ENCODE measurements at regions not wholly inside any gene's neighbourhood (a gene's known extent, or its start where the extent isn't known, plus 50 kb on each side); places are given as distances from the start of the nearest gene placed in this dataset.
A peak's percentile ranks its signal among the peaks of the same experiment; 100 is the strongest.

DNA sequence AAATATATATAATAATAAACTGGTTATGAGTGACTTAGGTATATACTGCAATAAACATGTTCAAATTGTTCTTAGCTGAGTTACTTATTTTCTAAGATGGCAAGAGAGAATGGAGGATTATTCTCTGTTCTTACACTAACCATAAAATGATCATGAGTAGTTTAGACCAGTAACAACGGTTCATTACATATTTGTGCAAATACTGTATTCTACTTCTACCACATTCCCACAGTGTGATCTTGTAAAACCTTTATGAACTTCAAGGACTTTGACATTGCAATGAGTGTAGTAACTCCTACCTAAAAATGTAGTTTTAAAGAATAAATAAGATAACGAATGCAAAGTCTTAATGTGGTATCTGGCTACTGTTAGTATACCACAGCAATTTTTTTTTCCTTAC is 353.7 kb upstream of the NCAM2 start:
- intact Hi-C loops (cut with DNase I) = no loop called here

DNA sequence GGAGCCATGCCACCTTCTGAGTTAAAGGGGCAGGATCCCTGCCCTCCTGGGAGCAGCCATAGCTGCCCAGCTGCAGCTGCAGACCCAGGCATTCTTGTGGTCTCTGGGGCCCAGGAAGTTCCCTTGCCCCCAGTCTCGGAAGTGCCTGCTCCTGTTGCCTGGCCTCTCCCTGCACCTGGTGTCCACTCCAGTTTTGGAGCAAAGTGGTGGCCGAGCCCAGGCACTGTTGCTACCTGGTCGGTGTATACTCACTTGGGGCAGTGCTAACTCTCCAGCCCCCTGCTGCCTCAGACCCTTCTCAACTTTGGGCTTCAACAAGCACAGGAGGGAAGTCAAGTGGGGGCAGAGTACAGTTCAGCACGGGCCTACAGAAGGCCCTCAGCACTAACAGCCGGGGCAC is 352.9 kb upstream of the NCAM2 start:
- DNase-seq = peak in 2 of 10 donors; percentile 66 to 69
- intact Hi-C loops (cut with DNase I) = no loop called here

More for the DNA sequence above, 353.7 kb upstream of the NCAM2 start:
- no peak for DNase-seq

DNA sequence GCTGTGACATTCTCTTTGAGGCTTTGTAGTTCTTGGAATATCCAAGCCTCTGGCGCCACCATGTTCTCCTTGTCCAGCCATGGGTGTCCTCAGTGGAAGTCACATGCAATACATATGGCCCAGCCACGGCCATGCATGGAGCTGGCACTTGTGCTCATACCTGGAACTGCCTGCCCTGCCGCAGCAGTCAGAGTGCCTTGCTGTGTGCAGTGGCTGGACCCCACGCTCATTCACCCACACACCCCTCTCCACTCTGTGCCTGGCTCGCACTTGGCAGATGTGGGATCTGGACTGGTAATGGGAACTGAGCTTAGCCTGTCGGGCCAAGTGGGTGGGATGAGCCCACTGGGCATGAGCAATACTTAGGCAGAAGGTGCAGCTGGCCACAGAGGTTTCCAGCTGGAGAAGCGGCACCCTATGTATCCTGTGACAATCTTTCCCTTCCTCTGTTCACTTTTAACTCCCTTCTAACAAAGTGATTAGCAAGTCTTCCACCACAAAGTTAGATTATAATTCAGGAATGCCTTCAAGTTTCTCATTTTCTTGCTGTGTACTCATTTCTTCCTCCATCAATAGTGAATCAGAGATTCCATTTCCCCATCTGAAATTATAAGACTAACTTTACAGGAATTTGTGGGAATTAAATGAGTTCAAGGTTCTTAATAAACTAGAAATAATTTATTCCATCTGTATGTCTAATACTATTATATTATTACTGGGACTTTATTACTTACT is 351.6 kb upstream of the NCAM2 start:
- intact Hi-C loops (cut with DNase I) = no loop called here
- DNase-seq = peak in 2 of 10 donors; percentile 53 to 59

DNA sequence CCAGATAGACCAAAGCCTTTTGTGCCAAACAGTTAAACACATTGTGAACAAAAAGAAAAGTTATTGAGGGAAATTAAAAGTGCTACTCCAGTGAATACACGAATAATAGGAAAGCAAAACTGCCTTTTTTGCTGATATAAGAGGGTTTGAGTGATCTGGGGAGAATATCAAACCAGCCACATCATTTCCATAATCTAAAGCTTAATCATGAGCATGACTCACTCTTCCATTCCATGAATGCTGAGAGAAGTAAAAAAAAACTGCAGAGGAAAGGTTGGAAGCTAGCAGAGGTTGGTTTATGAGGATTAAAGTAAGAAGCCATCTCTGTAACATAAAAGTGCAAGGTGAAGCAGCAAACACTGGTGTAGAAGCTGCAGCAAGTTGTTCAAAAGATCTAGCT is 350.6 kb upstream of the NCAM2 start:
- intact Hi-C loops (cut with DNase I) = no loop called here
- DNase-seq = no peak

DNA sequence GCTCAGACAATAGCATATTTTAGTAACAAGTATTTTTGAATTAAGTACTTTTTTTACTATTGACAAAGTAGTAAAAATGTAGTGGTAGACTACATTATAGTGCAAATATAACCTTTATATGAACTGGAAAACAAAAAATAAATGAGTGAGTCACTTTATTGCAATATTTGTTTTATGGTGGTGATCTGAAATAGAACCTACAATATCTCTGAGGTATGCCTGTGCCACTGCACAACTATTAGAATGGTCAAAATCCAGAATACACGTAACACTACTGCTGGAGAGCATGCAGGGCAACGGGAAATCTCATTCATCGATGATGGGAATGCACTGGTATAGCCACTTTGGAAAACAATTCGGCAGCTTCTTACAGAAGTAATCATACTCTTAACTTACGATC is 349.0 kb upstream of the NCAM2 start:
- intact Hi-C loops (cut with DNase I) = no loop called here
- DNase-seq = no peak

DNA sequence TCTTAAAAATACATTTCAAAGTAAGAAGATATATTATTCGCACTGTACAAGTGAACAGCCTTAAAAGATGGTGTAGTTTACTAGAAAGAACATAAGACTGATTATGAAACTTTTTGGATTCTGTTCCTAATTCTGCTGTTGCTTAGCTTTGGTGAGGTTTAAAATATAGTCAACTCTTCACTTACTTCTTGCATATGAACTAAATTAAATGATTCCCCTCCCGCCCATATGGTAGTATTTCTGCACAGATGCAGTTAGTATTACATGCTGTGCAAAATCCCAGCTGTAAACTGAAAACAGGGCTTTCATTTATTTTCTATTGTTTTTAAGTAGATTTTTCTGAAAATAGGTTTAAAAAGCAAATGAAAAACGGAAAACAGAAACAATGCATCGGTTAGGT is 345.4 kb upstream of the NCAM2 start:
- intact Hi-C loops (cut with DNase I) = no loop called here
- DNase-seq = no peak

DNA sequence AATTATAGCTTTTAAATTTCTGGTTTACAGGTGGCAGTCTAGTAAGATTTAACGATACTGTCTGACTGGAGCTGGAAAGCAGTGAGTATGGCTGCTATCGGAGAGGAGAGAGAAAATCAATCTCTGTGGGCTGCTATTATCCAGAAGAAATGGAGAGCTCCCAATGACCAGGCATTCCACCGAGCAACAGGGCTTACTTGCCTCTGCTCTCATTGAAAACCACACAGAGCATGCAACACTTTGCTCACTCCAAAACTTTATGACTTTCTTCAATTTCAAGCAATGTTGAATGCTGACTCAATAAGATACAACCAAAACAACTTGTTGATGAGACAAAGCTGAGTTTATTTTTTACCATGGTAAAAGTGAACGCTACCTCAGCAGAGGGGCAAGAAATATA is 337.0 kb upstream of the NCAM2 start:
- intact Hi-C loops (cut with DNase I) = no loop called here
- no peak for DNase-seq

DNA sequence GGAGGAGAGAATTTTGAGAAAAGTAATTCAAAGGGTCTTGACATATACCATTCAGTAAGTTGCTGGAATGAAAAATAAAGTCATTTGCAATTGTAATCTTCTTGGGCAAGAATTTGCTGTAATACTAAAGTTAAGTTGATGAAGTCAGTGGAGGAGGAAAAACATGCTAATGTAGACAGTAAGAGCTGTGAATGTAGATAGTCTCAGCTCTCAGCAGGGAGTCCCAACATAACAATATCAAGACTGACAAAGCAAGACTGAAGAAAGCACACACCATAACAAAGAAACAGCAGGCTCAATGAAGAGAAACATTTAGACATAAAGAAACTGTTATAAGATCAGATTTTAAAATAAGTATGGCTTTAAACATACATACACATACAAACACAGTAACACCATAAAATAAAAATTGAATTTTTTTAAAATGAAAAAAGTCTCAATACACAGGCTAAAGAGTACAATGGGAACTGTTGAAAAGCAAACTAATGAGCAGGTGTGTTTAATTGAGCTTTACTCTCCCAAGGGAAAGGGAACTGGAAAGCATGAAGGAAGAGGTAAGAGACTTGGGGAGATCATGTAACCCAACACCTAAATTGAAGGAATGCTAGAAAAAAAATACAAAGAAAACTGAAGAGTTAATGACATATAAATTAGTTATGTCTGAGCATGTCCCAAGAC is 336.3 kb upstream of the NCAM2 start:
- DNase-seq = no peak
- intact Hi-C loops (cut with DNase I) = no loop called here

DNA sequence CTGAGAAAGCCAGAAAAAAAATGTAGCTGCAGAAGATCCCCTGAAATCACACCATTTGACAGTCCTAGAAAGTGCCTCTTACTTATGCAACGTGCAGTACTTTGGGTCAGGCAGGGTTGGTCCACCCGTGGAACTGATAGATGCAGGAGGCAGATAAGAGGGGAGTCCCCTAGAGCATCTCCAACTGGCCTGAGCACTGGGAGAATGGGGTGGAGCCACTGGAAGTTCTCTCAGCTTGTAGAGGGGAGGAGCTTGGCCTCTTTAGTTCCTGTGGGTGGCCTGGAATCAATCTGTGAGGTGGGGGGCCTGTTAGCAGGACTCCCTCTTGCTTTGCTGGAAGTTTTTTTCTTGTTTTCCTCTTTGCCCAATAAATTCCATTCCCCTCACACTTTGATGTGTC is 335.7 kb upstream of the NCAM2 start:
- no peak for DNase-seq
- intact Hi-C loops (cut with DNase I) = no loop called here

DNA sequence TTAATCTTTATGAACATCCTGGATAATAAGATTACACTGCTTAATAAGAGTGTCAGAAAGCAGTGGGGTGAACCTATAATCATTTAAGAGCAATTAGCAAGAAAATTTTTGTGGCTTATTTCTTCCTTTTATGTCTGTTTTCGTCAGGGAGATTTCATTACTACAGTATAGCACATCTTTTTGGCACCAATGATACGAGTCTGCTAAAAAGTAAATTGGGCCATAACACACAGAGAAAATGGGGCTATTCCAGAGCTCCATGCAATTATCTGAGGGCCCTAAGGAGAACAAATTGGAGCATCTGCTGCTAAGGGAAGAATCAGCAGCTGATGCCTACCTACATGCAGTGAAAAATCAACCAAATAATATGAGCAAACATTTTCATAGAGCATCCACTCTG is 330.3 kb upstream of the NCAM2 start:
- intact Hi-C loops (cut with DNase I) = no loop called here
- DNase-seq = no peak

DNA sequence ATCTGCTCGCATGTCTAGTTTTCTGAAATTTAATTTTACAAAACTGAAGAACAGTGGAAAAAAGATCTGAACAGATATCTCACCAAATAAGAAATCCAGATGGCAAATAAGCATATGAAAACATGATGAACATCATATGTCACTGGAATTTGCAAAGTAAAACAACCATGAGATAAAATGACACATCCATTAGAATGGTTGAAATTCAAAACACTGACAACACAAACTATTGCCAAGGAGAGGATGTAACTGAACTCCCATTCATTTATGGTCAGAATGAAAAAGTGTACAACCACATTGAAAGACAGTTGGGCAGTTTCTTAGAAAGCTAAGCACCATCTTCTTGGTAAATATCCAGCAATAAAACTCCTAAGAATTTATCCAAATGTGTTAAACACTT is 312.7 kb upstream of the NCAM2 start:
- intact Hi-C loops (cut with DNase I) = no loop called here
- DNase-seq = no peak

DNA sequence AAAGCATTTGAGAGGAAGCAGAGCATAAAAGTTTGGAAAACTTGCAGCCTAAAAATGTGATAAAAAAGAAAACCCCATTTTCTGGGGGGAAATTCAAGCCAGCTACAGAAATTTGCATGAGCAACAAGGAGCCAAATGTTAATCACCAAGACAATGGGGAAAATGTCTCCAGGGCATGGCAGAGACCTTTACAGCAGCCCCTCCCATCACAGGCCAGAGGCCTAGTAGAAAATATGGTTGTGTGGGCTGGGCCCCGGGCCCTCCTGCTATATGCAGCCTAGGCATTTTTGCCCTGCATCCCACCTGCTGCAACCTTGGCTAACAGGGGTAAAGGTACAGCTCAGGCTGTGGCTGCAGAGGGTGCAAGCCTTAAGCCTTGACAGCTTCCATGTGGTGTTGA is 299.6 kb upstream of the NCAM2 start:
- intact Hi-C loops (cut with DNase I) = no loop called here
- no peak for DNase-seq

DNA sequence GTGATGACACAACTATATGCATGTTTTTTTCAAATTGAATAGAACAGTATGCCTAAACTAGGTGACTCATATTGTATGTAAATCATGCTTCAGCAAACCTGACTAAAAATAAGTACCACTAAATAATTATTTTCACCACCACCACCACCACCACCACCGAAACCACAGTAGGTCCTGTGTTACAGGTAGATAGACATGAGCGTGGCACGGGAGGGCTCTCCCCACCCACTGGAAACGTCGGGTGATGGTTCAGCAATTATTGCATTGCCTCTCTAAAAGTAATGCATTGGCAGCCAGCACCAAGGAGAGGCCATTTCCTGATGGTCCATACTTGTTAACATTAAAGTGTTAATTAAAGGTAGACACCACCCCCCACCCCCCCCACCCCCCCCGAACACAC is 297.0 kb upstream of the NCAM2 start:
- no peak for DNase-seq
- intact Hi-C loops (cut with DNase I) = no loop called here

DNA sequence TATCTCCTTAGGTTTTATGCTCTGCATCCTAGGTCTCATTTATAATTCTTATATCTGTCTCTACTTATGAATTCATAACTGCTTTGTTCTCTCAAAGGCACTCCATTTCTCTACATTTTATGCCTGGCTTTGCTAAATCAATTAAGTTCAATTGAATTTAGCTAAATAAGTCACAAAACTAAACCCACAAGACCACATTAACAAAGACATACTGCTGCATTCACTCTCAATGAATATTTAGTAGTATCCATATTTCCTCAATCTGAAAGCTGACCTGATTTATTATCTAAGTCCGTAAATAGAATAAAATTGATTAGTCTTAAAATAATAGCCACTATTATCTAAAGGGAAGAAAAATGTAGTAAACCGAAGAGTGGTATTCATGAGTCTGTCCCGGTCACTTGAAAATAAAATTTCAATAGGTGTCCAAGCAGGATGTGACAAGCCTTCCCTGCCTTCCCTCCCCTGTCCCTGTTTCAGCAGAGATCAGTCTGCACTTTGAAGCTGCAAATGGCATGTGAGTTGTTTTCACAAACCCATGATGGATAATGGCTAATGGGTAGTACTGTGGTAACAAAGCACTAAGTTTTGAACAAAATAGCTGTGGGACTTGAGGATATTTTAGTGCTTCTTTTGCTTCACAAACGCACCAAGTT is 295.0 kb upstream of the NCAM2 start:
- DNase-seq = no peak
- intact Hi-C loops (cut with DNase I) = no loop called here

DNA sequence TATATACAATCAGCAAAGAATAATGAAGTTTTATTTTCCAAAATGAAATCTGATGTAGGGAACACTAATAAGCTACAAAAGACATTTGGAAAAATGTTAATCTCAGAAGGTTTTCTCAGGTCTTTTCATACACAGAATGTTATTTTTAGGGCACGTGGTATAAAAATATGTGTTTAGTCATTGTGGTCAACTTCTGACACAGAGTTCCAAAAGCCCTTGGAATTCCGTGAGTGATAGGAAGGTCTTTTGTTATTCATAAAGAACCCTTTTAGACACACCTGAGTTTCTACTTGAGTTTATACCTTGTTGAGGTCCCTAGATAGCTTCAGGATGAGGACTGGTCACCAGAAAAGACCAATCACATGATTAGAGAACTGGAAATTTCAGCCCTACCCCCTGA is 277.6 kb upstream of the NCAM2 start:
- intact Hi-C loops (cut with DNase I) = no loop called here

DNA sequence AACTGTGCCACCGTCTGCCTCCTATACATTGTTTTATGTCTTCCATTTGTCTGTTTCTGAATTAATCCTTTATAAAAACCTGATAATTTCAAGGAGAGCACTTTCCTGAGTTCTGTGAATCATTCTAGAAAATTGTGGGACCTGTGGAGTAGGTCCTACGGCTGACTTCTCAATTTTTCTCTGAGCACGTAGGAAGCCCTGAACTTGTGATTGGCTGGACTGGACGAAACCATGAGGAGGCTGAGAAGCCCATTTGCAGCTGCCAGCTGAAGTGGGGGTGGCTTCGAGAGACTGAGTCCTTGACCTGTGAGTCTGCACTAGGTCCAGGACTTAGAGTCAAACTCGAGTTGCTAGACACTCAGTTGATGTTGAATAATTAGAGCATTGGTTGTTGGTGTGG is 277.1 kb upstream of the NCAM2 start:
- intact Hi-C loops (cut with DNase I) = no loop called here
- DNase-seq = no peak

More for the DNA sequence above, 277.6 kb upstream of the NCAM2 start:
- no peak for DNase-seq

DNA sequence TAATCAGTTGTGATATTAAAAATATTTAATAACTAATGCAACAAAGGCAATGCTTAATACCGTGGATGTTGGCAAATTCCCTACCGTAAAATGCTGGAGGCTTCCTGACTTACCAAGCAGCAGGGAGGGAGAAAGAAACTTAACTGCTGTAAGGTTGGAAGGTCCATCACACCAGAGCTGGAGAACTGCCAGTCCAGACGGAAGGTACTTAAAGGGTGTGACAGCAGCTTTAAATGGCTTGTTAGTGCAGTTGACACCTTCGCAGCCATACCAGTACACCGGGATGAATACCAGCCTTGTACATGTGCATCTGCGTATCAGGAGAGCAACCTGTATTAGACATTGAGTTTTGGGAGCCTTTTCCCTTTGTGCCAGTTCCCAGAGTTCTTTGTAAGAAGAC is 269.5 kb upstream of the NCAM2 start:
- intact Hi-C loops (cut with DNase I) = no loop called here
- no peak for DNase-seq

DNA sequence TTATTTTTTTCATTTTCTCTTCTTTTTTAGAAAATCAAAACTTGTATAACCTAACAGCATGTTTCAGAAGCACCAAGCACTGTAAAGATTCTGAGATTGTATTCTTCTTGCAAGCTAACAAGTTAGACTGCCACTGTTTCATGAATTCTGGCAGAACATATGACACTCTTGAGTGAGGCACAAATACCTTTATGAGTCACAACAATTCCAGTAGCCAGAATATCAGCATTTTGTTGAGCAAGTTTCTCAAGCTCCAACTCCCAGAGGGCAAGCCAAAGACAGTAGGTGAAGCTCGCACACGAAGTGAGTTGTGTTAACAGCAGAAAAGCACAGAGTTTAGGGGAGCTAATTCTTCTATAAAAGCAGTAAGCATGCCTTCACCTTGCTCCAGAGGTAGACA is 268.8 kb upstream of the NCAM2 start:
- intact Hi-C loops (cut with DNase I) = no loop called here
- DNase-seq = no peak

DNA sequence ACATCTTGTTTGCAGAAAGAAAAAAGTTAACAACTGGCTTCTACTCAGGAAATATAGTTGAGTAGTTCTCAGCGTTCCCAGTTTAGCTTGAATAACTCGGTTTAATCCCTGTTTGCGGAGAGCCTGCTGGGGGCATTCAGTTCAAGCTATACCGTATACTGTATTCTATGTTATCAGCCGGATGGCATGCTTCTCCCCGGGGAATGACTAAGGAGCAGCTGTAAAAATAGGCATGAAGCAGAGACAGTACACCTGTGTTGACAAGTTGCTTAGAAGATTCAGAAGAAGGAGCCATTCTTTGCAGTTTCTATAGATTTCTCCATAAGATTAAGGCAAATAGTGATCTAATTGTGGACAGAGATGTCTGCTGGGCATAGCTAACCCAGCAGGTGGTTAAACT is 267.8 kb upstream of the NCAM2 start:
- intact Hi-C loops (cut with DNase I) = no loop called here
- DNase-seq = no peak

DNA sequence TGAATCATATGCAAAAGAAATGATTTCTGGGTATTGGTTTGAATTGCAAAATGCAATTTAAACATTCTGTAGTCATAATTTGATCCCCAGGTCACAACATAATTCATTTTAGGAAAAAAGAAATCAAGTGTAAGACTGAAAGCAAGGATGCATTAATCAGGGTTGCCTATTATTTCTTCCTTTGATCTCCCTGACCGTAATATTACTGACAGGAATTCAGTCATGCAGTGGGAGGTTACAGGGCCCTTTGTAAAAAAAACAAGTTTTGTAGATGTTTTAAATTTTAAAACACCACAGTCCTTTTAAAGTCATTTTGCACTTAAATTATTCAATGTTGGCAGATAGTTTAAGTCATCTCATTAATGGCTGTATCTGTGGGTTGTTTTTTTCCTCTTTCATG is 263.0 kb upstream of the NCAM2 start:
- intact Hi-C loops (cut with DNase I) = no loop called here
- DNase-seq = no peak

DNA sequence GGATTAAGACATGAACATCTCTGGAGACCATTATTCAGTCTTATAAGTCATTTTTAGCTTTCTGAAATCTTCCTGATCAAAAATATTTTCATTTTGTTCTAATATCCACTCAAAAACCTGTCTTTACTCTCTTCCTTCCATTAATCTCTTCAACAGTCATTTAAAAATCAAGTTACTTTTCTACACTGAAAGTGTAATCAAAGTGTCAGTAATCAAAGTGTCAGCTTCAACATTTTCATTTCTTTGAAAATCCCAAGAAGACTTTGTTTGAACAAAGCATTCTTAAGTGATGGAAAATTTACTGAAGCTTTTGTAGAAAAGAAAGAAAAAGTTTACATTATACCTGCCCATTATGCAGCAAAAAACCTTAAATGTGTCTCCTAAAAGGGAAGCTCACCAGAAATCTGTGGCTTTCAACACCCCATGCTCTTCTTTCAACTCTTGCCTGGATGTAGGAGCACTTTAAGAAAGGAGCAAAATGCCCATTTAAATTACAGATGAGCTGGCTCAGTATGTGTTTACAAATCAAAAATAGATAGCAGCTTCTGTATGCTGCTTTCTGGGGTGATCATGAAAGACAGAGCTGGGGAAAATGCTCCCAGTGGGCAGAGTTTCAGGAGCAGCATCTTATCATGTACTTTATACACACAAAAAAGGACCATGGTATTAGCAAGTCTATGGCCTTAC is 260.8 kb upstream of the NCAM2 start:
- DNase-seq = no peak
- intact Hi-C loops (cut with DNase I) = no loop called here
